Thyroid gland (tissue), 4 donors: ENCODE measurements at regions not wholly inside any gene's neighbourhood (a gene's known extent, or its start where the extent isn't known, plus 50 kb on each side); places are given as distances from the start of the nearest gene placed in this dataset.

ENCODE experiments used
- DNase-seq, 2 donors: peaks; one replicate each; pipeline ENCODE4 v3.0.0-alpha.2; 2019
- H3K27ac ChIP-seq, 3 donors: fragments of 200-600 bp; sonication (generic); 1 replicate in 2 of 3; 2 replicates in 1 of 3; pipeline ENCODE4 v1.5.1; 2016 to 2019; ENCODE audit warnings: mild to moderate bottlenecking in 1 of 3, moderate library complexity in 1 of 3
- H3K27me3 ChIP-seq: fragments of 200-600 bp; sonication (generic); one replicate; pipeline ENCODE4 v1.5.1; 2019
- H3K36me3 ChIP-seq, 2 donors: fragments of 200-600 bp; sonication (generic); one replicate each; pipeline ENCODE4 v1.5.1; 2016 to 2019
- H3K4me1 ChIP-seq, 2 donors: fragments of 200-600 bp; sonication (generic); one replicate each; pipeline ENCODE4 v1.5.1; 2017 to 2019
- H3K4me3 ChIP-seq, 3 donors: fragments of 200-600 bp; sonication (generic); replicated peaks in 1 of 3; 1 replicate in 2 of 3; 2 replicates in 1 of 3; pipeline ENCODE4 v1.5.1; 2016; ENCODE audit warnings: mild to moderate bottlenecking in 1 of 3
- H3K9me3 ChIP-seq: fragments of 200-600 bp; sonication (generic); one replicate; pipeline ENCODE4 v1.5.1; 2017
- CTCF ChIP-seq, 6 experiments: fragments of 200-600 bp in 3 of 6; fragments of 450-650 bp in 3 of 6; sonication (generic) in 3 of 6; IDR thresholded peaks; one replicate each; pipeline ENCODE4 v1.5.1; 2016 to 2019; ENCODE audit warnings: antibody characterized with exemption in 6 of 6, mild to moderate bottlenecking in 2 of 6, inconsistent platforms in 1 of 6, moderate library complexity in 1 of 6
- POLR2A ChIP-seq, 2 donors: fragments of 450-650 bp; IDR thresholded peaks; one replicate each; pipeline ENCODE4 v1.6.1; 2017; ENCODE audit warnings: antibody characterized with exemption in 2 of 2, mild to moderate bottlenecking in 2 of 2, moderate library complexity in 1 of 2
- WGBS, 2 donors: methylation state at CpG; one replicate each; pipeline ENCODE4 v1.1.5; 2017; 5-methylcytosine and 5-hydroxymethylcytosine counted together
- intact Hi-C: fragments of 100-400 bp; cut with DNase I; formaldehyde crosslinking; loops from one replicate; pipeline ENCODE4 v1.15.1; 2023

GRCh38 chr9:135346438-135347050 is 133.0 kb upstream of the PPP1R26 start:
- 81 to 85% methylated on average over 15 to 16 of the region's 16 CpGs for WGBS, 2 donors
- TF ChIP-seq CTCF (IDR thresholded peaks at IDR 0.05), result no peak
- no peak for TF ChIP-seq POLR2A (IDR thresholded peaks at IDR 0.05)
- DNase-seq, result no peak
- Histone ChIP-seq H3K27me3 (no peaks in the 10 kb centered on the region), H3K36me3 (no peaks in the 10 kb centered on the region), H3K9me3 (no peaks in the 10 kb centered on the region), H3K27ac (no peak overlapping the region), H3K4me3 (no peak overlapping the region), H3K4me1 (no peaks in the 10 kb centered on the region)
- intact Hi-C loops, result no loop called here

GRCh38 chr9:135347461-135347860 is 132.1 kb upstream of the PPP1R26 start:
- 79% methylated on average over 12 to 13 of the region's 14 CpGs for WGBS, 2 donors
- Histone ChIP-seq H3K4me1 (no peaks in the 10 kb centered on the region), H3K27ac (no peak overlapping the region), H3K4me3 (no peak overlapping the region), H3K36me3 (no peaks in the 10 kb centered on the region), H3K27me3 (no peaks in the 10 kb centered on the region), H3K9me3 (no peaks in the 10 kb centered on the region)
- intact Hi-C loops, result no loop called here
- DNase-seq, result no peak
- TF ChIP-seq POLR2A (IDR thresholded peaks at IDR 0.05) (no peak), CTCF (IDR thresholded peaks at IDR 0.05) (no peak)

- Histone ChIP-seq H3K4me1 (no peaks in the 10 kb centered on the region), H3K27me3 (no peaks in the 10 kb centered on the region), H3K36me3 (no peaks in the 10 kb centered on the region), H3K4me3 (no peak overlapping the region), H3K27ac (no peak overlapping the region), H3K9me3 (no peaks in the 10 kb centered on the region)
- 83 to 92% methylated on average over 17 to 19 of the region's 23 CpGs for WGBS, 2 donors
- intact Hi-C loops, result no loop called here
- no peak for TF ChIP-seq POLR2A (IDR thresholded peaks at IDR 0.05)
- TF ChIP-seq CTCF (IDR thresholded peaks at IDR 0.05), result no peak
- no peak for DNase-seq
These were observed 131.3 kb upstream of the PPP1R26 start for GRCh38 chr9:135348076-135348787.

GRCh38 chr9:135348788-135349150 is 130.8 kb upstream of the PPP1R26 start:
- Histone ChIP-seq H3K9me3 (no peaks in the 10 kb centered on the region), H3K27ac (no peak overlapping the region), H3K4me1 (no peaks in the 10 kb centered on the region), H3K4me3 (no peak overlapping the region), H3K27me3 (no peaks in the 10 kb centered on the region), H3K36me3 (no peaks in the 10 kb centered on the region)
- TF ChIP-seq POLR2A (IDR thresholded peaks at IDR 0.05), result no peak
- TF ChIP-seq CTCF (IDR thresholded peaks at IDR 0.05), result no peak
- DNase-seq, result no peak
- intact Hi-C loops, result no loop called here
- 86 to 95% methylated on average over 9 of the region's 9 CpGs for WGBS, 2 donors

GRCh38 chr9:135349212-135350002 is 130.2 kb upstream of the PPP1R26 start:
- Histone ChIP-seq H3K27ac (no peak overlapping the region), H3K36me3 (no peaks in the 10 kb centered on the region), H3K27me3 (no peaks in the 10 kb centered on the region), H3K9me3 (no peaks in the 10 kb centered on the region), H3K4me3 (no peak overlapping the region), H3K4me1 (no peaks in the 10 kb centered on the region)
- intact Hi-C loops, result no loop called here
- no peak for TF ChIP-seq POLR2A (IDR thresholded peaks at IDR 0.05)
- no peak for TF ChIP-seq CTCF (IDR thresholded peaks at IDR 0.05)
- 75 to 80% methylated on average over 16 to 22 of the region's 22 CpGs for WGBS, 2 donors
- DNase-seq, result no peak
